HL-60 (cell line): ENCODE measurements at regions not wholly inside any gene's neighbourhood (a gene's known extent, or its start where the extent isn't known, plus 50 kb on each side); places are given as distances from the start of the nearest gene placed in this dataset.

Experiments used
- POLR2AphosphoS5 ChIP-seq: IDR thresholded peaks from 2 replicates; pipeline ENCODE4 v1.6.1; 2012; ENCODE audit warnings: low read depth
- REST ChIP-seq: IDR thresholded peaks from 2 replicates; pipeline ENCODE4 v1.6.1; 2012; ENCODE audit warnings: low read depth; ENCODE audit not compliant: insufficient replicate concordance
- SPI1 ChIP-seq: IDR thresholded peaks from 2 replicates; pipeline ENCODE4 v1.6.1; 2012; ENCODE audit warnings: low read depth, mild to moderate bottlenecking, borderline replicate concordance
- TF ChIP-seq, protein P1 (sequence below): IDR thresholded peaks from one replicate; pipeline ENCODE4 v1.5.1; 2011; ENCODE audit warnings: low read length, control low read depth, inconsistent platforms; ENCODE audit not compliant: insufficient read depth

GRCh38 chr1:61568460-61569302 lies 156.3 kb downstream of the TM2D1 start:
- TF ChIP-seq, protein P1, sequence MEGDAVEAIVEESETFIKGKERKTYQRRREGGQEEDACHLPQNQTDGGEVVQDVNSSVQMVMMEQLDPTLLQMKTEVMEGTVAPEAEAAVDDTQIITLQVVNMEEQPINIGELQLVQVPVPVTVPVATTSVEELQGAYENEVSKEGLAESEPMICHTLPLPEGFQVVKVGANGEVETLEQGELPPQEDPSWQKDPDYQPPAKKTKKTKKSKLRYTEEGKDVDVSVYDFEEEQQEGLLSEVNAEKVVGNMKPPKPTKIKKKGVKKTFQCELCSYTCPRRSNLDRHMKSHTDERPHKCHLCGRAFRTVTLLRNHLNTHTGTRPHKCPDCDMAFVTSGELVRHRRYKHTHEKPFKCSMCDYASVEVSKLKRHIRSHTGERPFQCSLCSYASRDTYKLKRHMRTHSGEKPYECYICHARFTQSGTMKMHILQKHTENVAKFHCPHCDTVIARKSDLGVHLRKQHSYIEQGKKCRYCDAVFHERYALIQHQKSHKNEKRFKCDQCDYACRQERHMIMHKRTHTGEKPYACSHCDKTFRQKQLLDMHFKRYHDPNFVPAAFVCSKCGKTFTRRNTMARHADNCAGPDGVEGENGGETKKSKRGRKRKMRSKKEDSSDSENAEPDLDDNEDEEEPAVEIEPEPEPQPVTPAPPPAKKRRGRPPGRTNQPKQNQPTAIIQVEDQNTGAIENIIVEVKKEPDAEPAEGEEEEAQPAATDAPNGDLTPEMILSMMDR, result no peak
- no peak for TF ChIP-seq REST
- TF ChIP-seq POLR2AphosphoS5, result no peak
- TF ChIP-seq SPI1, result no peak
